Endothelial cell of umbilical vein (primary cell): ENCODE measurements at regions not wholly inside any gene's neighbourhood (a gene's known extent, or its start where the extent isn't known, plus 50 kb on each side); places are given as distances from the start of the nearest gene placed in this dataset.

Source experiments
- BruUV-seq: library from RNA; stranded (reverse); fragments of 400-500 nt; replicated peaks from 2 replicates; lab custom pipeline; 2021; lab: Mats Ljungman, UMichigan
- CTCF ChIA-PET: fragments of 300-600, 350-600 bp; sonication (Branson Sonifier 250); formaldehyde crosslinking; loops from one replicate; lab custom pipeline; 2021; ENCODE audit warnings: antibody characterized with exemption, inconsistent platforms; lab: Charles Lee
- POLR2A ChIA-PET: fragments of 300-600, 350-600 bp; sonication (Branson Sonifier 250); formaldehyde crosslinking; loops from one replicate; lab custom pipeline; 2021; ENCODE audit warnings: antibody characterized with exemption, inconsistent platforms; lab: Charles Lee
- DNase-seq: peaks from one replicate; pipeline ENCODE4 v3.0.0-alpha.2; 2011; ENCODE audit warnings: low read depth, low spot score
- FAIRE-seq: peaks from 2 replicates; lab custom pipeline; 2011; peaks lifted over from hg19 to GRCh38; lab: Jason Lieb, UNC
- H2AFZ ChIP-seq: 2 replicates; pipeline ENCODE4 v1.6.0; 2012; ENCODE audit warnings: low read depth, low read length, control low read depth, inconsistent platforms
- H3K27ac ChIP-seq: 2 replicates; pipeline ENCODE4 v1.5.1; 2011; ENCODE audit warnings: low read depth, mild to moderate bottlenecking, control low read depth, low read length, moderate library complexity; ENCODE audit not compliant: insufficient read depth
- H3K27me3 ChIP-seq, 2 experiments: 2 replicates each; pipeline versions ENCODE4 v1.6.0 to v1.6.1; 2011; ENCODE audit warnings: low read length in 2 of 2, mixed read lengths in 1 of 2; ENCODE audit not compliant: control insufficient read depth in 2 of 2, insufficient read depth in 2 of 2
- H3K36me3 ChIP-seq, 2 experiments: 2 replicates in 1 of 2; 3 replicates in 1 of 2; pipeline ENCODE4 v1.5.1; 2011; ENCODE audit warnings: low read length in 2 of 2, mild to moderate bottlenecking in 1 of 2, moderate library complexity in 1 of 2; ENCODE audit not compliant: control insufficient read depth in 2 of 2, insufficient read depth in 2 of 2; ENCODE audit errors: extremely low read depth in 1 of 2
- H3K4me1 ChIP-seq: 3 replicates; pipeline ENCODE4 v1.5.1; 2011; ENCODE audit warnings: mild to moderate bottlenecking, low read length; ENCODE audit not compliant: control insufficient read depth, insufficient read depth; ENCODE audit errors: extremely low read depth
- H3K4me2 ChIP-seq: 2 replicates; pipeline ENCODE4 v1.6.1; 2011; ENCODE audit warnings: low read length, control low read depth, mixed read lengths; ENCODE audit not compliant: insufficient read depth
- H3K4me3 ChIP-seq, 3 experiments: fragments of 200-600 bp in 1 of 3; sonication (generic), shearing (Covaris generic) in 1 of 3; replicated peaks in 1 of 3; 2 replicates each; pipeline ENCODE4 v1.5.1; 2011 to 2016; ENCODE audit warnings: control low read depth in 3 of 3, low read length in 3 of 3, mild to moderate bottlenecking in 2 of 3, inconsistent platforms in 1 of 3, low read depth in 1 of 3, moderate library complexity in 1 of 3; ENCODE audit not compliant: insufficient read depth in 1 of 3
- H3K79me2 ChIP-seq: 2 replicates; pipeline ENCODE4 v1.6.0; 2012; ENCODE audit warnings: low read length, inconsistent platforms; ENCODE audit not compliant: control insufficient read depth, insufficient read depth
- H3K9ac ChIP-seq: replicated peaks from 2 replicates; pipeline ENCODE3; 2011; ENCODE audit warnings: low read length, control low read depth; ENCODE audit not compliant: insufficient read depth; ENCODE audit errors: extremely low read depth
- H3K9me1 ChIP-seq: replicated peaks from 3 replicates; pipeline ENCODE4 v1.6.0; 2011; ENCODE audit warnings: mild to moderate bottlenecking, low read length; ENCODE audit not compliant: control insufficient read depth, insufficient read depth; ENCODE audit errors: extremely low read depth
- H3K9me3 ChIP-seq: replicated peaks from 2 replicates; pipeline ENCODE4 v1.5.1; 2012; ENCODE audit warnings: low read length, inconsistent platforms; ENCODE audit not compliant: control insufficient read depth, insufficient read depth
- H4K20me1 ChIP-seq: replicated peaks from 2 replicates; pipeline ENCODE3; 2011; ENCODE audit warnings: mild to moderate bottlenecking, low read length; ENCODE audit not compliant: control insufficient read depth, insufficient read depth; ENCODE audit errors: extremely low read depth
- FOS ChIP-seq: IDR thresholded peaks from 2 replicates; pipeline ENCODE4 v1.6.1; 2011; ENCODE audit warnings: mild to moderate bottlenecking, low read length, moderate library complexity, borderline replicate concordance; ENCODE audit not compliant: insufficient read depth
- GATA2 ChIP-seq: IDR thresholded peaks from 2 replicates; pipeline ENCODE4 v1.7.0; 2011; ENCODE audit warnings: low read depth, mild to moderate bottlenecking, moderate library complexity, mixed read lengths, low read length; ENCODE audit not compliant: insufficient read length, insufficient read depth
- JUN ChIP-seq: IDR thresholded peaks from 2 replicates; pipeline ENCODE4 v1.6.1; 2011; ENCODE audit warnings: borderline replicate concordance, low read depth; ENCODE audit not compliant: insufficient read length, insufficient read depth
- POLR2A ChIP-seq: IDR thresholded peaks from 2 replicates; pipeline ENCODE4 v1.6.1; 2012; ENCODE audit warnings: low read depth, mild to moderate bottlenecking, control low read depth, low read length
- dilution Hi-C: fragments of 300-500 bp; cut with MboI; formaldehyde crosslinking; loops from one replicate; pipeline ENCODE4 v1.15.0; 2019; ENCODE audit warnings: low sequenced_read_pairs; ENCODE audit not compliant: extremely low pct_ligation_motif_present
- intact Hi-C: fragments of 100-400 bp; cut with micrococcal nuclease; formaldehyde crosslinking; loops from one replicate; pipeline ENCODE4 v1.10.0; 2022
- TF ChIP-seq, protein P1 (sequence below), 2 donors: IDR thresholded peaks; 1 replicate in 1 of 2; 2 replicates in 1 of 2; pipeline ENCODE4 v1.5.1; 2011; ENCODE audit warnings: low read length in 2 of 2, mild to moderate bottlenecking in 2 of 2, moderate library complexity in 2 of 2, control low read depth in 1 of 2, inconsistent platforms in 1 of 2, low read depth in 1 of 2; ENCODE audit not compliant: insufficient read depth in 1 of 2; ENCODE audit errors: extremely low read depth in 1 of 2

DNA sequence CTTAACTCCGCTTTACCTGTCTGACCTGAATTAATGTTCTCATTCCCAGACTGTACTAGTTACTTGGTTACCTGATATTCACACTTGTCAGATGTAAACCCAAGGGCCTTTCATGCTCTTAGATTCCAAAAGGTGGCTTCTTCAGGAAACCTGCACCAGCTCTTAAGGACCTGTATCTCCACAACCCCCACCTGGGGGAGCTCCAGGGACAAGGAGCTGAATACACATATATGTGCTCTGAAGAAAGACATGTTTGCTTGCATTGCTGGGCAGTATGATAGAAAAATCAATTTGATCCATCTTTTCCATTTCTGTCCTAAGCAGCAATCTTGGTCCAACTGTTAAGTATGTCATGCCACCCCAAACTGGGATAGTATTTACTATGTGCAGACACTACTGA lies 64.8 kb upstream of the POU3F2 start:
- Histone ChIP-seq H3K9me3 (no peaks in the 10 kb centered on the region), H3K27me3 (no peaks in the 10 kb centered on the region), H3K9ac (no peak overlapping the region), H3K27ac (no peak overlapping the region), H3K4me1 (no peaks in the 10 kb centered on the region), H3K9me1 (no peaks in the 10 kb centered on the region), H3K79me2 (no peaks in the 10 kb centered on the region), H3K36me3 (no peaks in the 10 kb centered on the region), H3K4me3 (no peak overlapping the region), H2AFZ (no peak overlapping the region), H4K20me1 (no peaks in the 10 kb centered on the region), H3K4me2 (no peak overlapping the region)
- DNase-seq (no peak), FAIRE-seq (no peak)
- intact Hi-C loops (loop anchor here (1.0 kb wide), 1 partner anchor 76 kb away; no protein-coding TSS in a partner anchor), dilution Hi-C loops (no loop called here)
- BruUV-seq: no TSS peak
- POLR2A ChIA-PET: no interaction called here
- CTCF ChIA-PET: interaction anchor here (1.6 kb wide), 1 partner anchor 350 kb away, joined by 6 read pairs; no protein-coding TSS in a partner anchor
- no peak for TF ChIP-seq POLR2A
- no peak for TF ChIP-seq JUN
- no peak for TF ChIP-seq FOS
- no peak for TF ChIP-seq GATA2
- TF ChIP-seq, protein P1, sequence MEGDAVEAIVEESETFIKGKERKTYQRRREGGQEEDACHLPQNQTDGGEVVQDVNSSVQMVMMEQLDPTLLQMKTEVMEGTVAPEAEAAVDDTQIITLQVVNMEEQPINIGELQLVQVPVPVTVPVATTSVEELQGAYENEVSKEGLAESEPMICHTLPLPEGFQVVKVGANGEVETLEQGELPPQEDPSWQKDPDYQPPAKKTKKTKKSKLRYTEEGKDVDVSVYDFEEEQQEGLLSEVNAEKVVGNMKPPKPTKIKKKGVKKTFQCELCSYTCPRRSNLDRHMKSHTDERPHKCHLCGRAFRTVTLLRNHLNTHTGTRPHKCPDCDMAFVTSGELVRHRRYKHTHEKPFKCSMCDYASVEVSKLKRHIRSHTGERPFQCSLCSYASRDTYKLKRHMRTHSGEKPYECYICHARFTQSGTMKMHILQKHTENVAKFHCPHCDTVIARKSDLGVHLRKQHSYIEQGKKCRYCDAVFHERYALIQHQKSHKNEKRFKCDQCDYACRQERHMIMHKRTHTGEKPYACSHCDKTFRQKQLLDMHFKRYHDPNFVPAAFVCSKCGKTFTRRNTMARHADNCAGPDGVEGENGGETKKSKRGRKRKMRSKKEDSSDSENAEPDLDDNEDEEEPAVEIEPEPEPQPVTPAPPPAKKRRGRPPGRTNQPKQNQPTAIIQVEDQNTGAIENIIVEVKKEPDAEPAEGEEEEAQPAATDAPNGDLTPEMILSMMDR (IDR thresholded peaks at IDR 0.05; ENCODE audit: extremely low read depth in 1 of 2, insufficient read depth in 1 of 2, low read depth in 1 of 2, low read length in 2 of 2): no peak

DNA sequence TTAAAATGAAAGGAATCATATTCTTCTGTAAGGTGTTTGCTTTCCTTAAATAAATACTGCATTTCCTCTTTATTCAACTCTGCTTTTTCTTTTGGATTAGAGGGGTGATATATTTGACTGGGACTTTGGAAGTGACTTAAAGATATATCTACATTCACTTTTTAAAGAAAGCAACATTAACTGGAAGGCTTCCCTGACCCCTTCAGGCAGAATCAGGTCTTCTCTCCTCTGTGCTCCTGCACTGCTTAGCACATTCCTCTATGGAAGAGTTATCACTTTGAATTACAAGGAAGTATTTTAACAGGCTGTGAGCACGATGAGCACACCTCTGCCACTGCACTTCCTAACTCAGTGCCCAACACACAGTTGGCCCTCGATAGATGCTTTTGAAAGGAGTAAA lies 59.2 kb upstream of the POU3F2 start:
- Histone ChIP-seq H3K36me3 (no peaks in the 10 kb centered on the region), H4K20me1 (no peaks in the 10 kb centered on the region), H3K4me3 (no peak overlapping the region), H3K4me2 (no peak overlapping the region), H3K27me3 (no peaks in the 10 kb centered on the region), H3K79me2 (no peaks in the 10 kb centered on the region), H3K9me3 (no peaks in the 10 kb centered on the region), H3K27ac (no peak overlapping the region), H2AFZ (no peak overlapping the region), H3K9me1 (no peaks in the 10 kb centered on the region), H3K4me1 (no peaks in the 10 kb centered on the region), H3K9ac (no peak overlapping the region)
- DNase-seq (no peak), FAIRE-seq (no peak)
- intact Hi-C loops (no loop called here), dilution Hi-C loops (no loop called here)
- no peak for TF ChIP-seq POLR2A
- POLR2A ChIA-PET: no interaction called here
- BruUV-seq: no TSS peak
- CTCF ChIA-PET: no interaction called here
